T1000 (cell line): ENCODE measurements at regions not wholly inside any gene's neighbourhood (a gene's known extent, or its start where the extent isn't known, plus 50 kb on each side); places are given as distances from the start of the nearest gene placed in this dataset.

Experiments used
- DNase-seq: peaks from one replicate; lab custom pipeline; 2025; ENCODE audit warnings: mixed read lengths; lab: John Stamatoyannopoulos, UW

DNA sequence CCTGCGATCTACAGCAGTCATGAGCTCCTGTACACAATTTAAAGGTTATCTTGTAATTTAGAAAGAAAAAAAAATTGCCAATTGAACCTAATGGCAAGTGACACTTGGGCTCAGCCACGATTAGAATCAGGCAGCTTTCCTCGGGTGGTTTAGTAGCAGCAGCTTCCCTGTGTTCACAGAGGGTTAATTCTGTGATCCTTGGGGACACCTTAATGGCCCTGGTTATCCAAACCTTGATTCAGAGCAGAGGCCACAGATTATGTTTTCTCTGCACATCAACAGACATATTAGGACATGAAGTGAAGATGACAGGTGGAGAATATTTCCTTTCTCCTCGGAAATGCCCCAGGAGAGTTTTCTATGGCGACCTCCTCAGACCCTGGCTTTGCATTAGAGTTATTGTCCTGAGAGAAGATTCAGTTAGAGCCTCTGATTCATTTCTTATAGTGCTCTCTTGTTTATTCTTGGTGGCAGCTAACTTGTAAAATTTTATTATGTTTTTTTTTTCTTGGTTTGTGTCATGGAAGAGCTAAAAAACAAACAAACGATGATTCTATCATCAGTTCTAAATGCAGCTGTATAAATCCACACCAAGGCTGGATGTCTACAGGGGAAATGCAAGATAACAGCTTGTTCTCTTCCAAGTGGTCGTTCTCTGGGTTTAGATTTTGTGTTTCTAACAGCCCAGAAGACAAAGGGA, 351.2 kb upstream of the DYNLRB2 start:
- no peak for DNase-seq

DNA sequence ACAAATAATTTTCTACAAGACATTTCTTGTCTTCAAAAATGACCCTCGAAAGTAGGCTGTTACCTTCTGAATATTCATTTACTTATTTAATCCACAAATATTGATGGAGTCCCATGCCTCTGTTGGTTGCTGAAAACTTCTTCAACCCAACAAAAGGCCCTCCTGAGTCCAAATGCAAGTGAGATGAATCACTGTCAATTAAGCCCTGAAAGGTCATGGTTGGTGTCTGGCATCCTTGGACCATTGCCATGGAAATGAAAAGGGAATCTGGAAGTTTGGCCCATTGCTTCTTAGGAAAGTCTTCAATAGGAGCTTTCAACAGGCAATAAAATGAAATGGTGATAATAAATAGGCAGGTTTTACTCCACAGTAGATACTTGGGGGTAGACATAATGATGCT, 364.7 kb upstream of the DYNLRB2 start:
- no peak for DNase-seq

DNA sequence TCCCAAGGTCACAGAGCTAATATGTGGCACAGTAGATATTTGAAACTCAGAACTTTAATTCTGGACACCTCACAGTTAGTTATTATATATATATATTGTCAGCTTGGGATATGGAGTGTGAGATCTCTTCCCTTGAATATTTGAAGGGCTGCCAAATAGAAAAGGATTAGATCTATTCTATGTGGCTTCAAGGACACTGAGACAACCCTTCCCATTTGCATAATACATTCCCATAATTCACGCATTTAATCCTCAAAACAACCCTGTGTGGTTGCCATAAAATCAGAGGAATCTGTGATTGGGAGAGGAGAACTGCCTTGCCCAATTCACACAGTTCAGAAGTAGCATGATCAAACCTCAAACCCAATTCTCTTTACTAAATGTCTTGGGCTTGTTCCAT, 365.8 kb upstream of the DYNLRB2 start:
- DNase-seq = no peak

DNA sequence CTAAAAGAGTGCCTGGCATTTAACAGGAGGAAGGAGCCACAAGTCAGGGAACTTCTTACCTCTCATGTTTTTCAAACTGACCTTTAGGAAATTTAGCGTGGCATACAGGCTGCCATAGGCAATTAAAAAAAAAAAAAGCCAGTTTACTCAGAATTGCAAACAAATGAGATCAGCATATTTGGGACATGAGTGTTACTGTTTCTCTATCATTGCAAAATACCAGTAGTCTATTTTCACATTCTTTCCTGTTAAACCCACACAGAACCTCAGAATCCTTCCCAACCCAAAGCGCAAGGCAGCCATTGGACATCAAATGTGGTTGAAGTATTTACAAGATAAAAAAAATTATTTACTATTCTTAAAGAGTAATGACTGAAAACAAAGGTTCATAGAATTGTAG, 366.4 kb upstream of the DYNLRB2 start:
- no peak for DNase-seq

DNA sequence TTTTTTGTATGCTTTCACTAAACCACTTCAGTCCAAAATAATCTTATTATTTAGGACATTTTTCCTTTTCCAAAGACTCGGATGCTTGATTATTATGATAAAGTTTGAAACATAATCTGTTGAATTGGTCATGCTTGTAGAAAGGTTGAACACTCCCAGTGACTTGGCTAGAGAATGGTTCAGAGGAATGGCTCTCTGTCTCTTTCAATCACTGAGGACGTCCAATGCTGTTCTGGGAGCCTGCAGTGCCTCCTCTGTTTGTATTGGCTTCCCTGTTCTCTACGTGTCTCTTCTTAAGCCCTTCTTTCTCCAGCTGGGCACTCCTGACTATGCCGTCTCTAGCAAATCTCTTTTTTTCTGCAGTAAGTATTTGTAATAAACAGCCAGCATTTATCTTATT, 369.0 kb upstream of the DYNLRB2 start:
- no peak for DNase-seq

DNA sequence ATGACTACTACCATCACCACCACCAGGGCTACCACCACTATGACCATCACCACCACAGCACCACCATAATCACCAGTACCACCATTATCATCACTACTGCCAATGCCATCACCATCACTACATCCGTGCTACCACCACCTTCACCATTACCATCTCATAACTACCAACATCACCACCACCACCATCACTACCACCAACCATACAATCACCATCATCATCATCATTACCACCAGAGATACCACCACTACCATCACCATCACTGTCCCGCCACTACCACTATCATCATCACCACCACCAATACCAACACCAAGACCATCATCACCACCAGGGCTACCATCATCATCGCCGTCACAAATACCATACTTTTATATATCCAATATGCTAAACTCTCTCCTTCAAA, 369.6 kb upstream of the DYNLRB2 start:
- DNase-seq = no peak

DNA sequence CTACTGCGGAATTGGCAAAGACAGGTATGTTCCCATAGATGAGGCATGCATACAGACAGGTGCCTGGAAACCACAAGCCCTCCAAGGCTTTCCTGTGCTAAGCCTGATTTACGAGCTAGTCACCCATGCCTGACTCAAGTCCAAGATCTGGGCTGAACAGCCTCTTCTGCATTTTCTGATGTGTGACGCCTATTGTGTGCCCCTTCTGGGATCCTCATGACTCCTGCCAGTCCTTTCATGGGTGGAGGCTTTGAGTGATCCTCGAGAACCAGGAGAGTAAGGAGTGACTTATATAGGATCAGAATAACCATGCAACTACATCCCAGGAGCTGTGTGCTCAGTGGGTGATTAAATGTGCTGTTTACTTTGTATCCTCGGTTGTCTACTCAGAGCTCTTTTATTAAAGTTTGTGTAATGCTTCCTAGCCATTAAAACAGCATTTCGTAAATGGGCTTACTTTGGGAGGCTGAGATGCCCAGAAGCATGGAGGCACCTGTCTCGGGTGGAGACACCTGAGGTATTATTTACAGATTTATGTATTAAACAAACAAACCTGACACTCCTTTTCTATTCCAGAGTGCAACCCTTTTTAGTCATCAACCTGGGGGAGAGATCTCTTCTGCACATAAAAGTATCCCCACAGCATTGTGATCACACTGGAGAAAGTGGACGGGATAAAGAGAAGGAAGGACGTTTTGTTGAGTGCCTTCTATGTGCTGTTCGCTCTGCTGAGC, 373.0 kb upstream of the DYNLRB2 start:
- no peak for DNase-seq

DNA sequence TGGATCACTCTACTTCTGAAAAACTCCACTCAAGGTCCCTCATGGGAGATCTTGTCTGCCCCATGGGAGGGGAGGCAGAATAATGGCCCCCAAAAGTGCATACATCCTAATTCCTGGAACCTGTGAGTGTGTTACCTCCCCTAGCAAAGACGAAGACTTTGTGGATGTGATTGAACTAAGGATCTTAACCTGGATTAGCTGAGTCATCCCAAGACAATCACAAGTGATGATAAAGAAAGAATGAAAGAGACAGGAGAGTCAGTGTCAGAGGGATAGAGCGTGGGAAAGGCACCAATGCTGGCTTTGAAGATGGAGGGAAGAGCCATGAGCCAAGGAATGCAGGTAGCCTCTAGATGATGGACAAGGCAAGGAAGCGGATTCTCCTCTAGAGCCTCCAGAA, 374.7 kb upstream of the DYNLRB2 start:
- no peak for DNase-seq

DNA sequence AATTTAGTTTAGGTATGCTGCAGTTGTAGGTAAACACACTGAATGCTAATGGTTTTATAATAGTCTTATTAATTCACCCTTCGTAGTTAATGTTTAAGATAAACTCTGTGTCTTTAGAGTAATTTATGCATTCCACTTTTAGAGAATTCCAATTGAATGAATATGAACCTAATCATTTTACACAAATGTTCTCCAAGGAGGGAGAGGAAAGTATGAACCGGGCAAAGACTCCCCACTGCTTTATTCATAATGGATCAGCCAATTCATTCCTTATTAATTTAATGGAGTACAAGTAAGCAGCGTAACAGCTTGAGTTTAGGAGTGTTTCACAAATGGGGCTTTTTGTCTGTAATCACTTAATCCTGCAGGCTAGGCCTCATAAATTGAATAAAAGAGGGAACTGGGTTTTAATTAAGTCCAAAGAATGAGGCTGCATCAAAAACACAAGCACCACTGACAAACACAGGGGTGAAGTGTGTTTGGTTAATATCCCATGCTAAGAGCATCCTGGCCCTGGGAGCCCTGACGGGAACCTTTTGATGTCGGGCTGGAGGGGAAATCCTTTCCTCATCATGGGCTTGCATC, 375.7 kb upstream of the DYNLRB2 start:
- no peak for DNase-seq

DNA sequence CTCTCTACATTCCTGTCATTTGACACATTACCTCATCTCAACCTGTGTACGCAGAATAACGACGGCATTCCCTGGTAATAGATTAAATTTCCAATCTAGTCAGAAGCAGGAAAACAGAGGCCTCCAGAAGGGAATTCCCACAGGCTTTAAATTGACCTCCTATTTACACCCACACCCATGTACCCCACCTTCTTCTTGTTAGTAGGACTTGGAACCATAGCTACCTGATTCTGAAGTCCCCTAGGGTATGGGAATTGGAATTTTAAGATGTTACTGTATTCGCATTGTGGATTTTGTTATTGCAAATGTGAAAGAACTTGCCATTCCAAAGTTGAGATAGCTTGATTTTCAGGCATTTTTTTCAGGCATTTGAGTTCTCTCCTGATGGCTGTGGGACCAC, 377.5 kb upstream of the DYNLRB2 start:
- DNase-seq = no peak

DNA sequence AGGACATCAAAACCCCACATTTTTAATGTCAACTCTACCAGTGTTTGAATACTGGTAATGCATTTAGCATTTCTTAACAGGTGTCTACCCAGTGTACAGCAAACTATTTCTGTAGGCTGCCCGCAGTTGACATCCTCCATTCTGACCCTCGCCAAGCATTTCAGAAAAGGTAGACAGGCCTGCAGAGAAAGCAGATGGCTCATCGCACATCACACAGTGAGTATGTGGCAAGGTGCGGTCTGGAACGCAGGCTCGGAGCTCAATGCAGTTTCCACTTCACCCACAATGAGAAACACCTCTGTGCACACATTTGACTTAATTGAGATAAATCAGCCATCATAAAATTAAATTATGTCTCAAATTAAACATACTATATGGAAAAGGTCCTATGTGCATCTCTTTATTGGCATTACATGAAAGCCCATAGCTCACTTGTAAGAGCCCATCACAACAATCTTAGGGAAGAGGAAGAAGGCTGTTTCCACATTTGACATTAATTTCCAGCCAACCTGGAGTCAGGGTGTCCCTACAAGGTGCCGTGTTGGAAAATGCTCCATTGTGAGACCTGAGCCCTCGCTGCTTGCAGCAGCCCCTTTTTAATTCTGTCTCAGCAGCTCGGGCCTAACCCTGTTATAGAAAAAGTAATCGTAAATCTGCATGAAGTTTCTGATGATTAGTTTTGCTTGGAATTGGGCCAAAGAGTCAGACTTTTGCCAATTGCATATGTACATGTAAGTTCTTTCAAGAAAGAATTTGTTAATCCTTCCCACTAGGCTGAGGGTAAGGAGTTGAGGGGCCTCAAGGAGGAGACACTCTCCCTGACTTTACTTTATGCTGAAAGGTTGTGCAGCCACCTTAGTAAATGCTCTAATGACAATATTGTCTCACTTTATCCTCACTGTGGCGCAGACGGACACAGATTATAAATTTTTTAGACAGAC, 378.7 kb upstream of the DYNLRB2 start:
- no peak for DNase-seq

DNA sequence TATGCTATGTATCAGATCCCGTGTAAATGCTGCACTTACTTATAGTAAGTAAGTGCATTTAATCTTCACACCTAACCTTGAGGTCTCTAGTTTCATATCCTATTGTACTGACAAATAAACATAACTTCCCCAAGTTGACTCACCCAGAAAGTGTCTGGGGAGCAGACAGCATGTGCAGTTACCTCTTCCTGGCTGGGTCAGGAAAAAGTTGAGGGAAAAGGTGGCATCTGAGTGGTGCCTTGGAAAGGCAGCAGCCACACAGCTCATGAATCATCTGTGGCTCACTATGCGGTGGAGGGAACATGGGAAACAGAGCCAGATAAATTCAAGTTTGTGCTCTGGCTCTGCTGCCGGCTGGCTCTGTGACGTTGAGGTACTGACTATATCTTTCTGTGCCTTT, 382.0 kb upstream of the DYNLRB2 start:
- DNase-seq = peak; percentile 25

DNA sequence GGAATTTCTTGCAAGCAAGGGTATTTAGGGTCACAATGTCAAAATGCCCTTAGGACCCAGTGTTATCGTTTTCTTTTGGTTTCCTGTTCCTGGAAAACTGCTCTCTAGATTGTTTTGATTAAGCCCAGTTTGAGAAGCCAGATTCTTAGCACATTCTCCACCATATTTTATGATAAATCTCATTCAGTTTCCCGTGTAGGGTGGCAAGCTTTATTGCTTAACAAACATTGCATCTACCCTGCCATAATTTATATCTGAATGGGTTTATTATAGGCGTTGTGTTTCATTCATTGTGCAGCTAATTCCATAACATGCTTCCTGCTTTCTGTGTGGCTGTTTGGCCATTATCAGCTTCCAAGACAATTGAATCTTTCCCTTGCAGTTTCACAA, 389.1 kb upstream of the DYNLRB2 start:
- DNase-seq = no peak

DNA sequence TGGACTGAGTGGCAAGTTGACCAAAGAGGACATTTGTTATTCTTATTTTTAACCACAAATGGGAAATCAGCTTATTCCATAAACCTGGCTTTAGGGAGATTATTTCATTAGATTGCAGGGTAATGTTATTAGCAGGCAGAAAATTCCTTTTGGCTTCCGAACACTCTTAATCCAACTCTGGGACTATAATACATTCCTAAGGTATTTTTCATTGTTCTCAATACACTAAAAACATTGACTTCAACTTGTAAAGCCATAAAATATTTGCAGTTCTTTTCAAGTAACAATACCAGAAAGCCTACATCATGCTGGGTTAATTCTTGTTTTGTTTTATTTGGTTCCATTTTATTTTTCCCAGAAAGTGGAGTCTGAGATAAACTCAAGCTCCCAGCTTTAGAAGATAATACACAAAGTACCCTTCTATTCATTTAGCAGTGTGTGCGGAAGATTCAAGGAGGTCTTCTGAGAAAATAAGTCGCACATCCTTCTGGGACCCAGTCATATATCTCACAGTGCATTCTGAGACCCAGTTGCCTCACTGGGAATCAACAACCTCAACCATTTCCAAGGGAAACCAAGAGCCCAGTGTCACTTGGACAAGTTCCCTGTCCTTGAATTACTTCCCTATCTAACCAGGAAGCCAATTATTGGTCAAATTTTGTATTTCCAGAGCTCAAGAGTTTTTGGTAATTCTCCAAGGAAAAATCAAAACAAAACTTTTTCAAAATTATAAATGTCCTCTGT, 389.6 kb upstream of the DYNLRB2 start:
- no peak for DNase-seq

DNA sequence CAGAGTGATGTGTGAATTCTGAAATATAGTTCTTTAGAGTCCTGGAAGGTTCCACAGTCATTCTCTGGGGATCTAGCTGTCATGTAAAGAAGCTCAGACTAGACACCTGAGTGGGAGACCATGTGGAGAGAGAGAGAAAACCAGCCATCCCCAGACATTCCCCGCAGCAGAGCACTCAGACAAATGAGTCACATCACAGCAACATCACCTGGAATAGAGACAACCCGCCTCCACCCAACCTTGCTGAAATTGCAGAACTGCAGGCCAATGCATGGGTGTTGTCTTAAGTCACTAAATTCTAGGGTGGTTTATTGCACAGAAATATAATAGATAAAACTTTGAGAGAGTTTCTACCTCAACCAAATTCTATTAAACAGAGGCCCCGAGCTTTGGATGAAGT, 392.0 kb upstream of the DYNLRB2 start:
- no peak for DNase-seq

DNA sequence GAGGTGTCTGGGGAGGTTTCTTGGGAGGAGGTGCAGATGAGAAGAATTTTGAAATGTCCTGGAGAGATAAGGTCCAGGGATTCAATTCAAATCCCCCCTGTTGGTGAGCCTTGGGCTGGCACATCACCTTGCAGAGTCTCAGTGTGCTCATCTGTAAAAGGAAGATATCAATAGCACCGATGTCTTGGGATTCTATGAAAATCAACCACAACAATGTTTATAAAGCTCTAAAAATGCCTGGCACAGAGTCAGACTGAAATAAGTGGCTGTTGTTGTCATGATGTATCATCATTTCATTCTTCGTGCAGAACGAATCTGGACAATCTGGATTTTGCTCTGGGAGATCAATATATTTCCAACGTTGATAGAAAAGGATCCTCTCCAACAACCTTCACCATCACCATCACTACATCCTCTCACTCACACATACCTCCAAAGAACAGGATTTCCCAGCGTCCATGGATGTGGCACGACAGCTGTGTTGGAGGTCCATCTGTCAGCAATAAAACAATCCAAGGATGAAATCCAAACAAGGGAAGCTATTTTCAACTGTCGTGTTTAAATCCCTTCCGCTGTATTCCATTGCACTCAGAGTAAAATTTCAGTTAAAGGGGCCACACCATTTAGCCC, 393.7 kb upstream of the DYNLRB2 start:
- DNase-seq = no peak

DNA sequence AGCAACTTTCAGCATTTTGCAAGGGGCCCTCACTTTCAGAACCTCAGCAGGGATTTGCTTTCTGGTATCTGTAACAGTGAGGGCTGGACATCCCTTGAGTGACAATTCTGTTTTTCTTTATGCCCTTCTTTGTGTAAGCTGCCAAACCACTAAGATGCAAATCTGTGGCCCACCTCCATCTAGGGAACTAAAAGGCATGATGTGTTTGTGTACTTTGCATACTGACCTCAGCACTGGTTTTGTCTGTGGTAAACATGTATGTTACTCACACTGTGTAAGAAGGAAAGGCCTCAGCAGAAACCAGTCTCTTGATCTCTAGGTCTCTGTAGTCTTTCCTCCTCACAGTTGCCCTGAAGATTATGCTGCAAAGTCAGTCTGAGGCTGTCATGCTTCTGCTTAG, 396.6 kb upstream of the DYNLRB2 start:
- no peak for DNase-seq

DNA sequence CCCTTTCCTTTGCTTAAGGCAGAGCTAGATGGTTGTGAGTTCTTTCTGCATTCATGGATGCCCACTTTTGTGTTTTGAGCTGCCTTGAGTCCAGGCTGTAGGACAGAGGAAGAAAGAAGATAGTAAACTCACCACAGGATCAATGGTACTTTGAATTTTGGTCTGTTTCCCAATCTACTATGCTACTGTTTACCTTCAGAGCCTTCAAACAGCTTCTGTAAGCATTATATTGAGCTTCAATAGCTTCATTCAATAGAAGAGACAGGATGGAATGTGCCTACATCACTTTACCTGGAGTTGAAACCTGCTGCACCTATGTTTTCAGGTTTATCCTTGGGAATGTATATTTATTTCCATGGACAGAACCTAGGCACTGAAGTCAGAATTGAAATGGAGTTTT, 397.9 kb upstream of the DYNLRB2 start:
- DNase-seq = no peak

DNA sequence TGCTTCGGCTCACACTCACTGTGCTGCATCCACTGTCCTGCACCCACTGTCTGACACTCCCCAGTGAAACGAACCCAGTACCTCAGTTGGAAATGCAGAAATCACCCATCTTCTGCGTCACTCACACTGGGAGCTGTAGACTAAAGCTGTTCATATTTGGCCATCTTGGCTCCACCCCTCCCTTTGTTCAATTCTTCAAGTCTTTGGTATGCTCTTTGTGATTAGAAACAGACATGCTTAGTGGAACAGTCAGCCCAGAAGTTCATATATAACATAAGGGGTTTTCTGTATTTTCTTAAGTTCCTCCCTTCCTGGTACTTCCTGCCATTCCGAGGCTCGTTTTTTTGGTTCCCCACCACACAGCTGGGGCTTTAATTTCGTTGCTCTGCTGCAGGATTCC, 398.5 kb upstream of the DYNLRB2 start:
- DNase-seq = no peak

DNA sequence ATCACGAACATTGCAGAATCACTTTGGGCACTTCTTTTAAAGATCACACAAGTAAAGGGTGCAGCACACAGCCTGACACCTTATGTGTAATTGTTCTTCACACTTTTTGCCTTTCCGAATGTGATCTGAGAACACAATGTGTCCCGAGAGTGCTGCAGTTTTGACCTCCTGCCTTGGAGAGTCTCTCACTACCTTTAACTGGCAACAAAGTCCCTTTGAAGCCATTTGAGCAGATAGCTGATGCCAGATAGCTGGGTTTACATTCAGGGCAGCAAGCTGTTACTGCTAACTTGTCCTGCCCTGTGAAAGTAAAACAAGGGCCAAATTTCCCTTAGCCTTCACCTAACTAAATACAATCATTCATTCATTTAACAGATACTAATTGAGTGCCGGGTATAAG, 411.0 kb upstream of the DYNLRB2 start:
- no peak for DNase-seq

DNA sequence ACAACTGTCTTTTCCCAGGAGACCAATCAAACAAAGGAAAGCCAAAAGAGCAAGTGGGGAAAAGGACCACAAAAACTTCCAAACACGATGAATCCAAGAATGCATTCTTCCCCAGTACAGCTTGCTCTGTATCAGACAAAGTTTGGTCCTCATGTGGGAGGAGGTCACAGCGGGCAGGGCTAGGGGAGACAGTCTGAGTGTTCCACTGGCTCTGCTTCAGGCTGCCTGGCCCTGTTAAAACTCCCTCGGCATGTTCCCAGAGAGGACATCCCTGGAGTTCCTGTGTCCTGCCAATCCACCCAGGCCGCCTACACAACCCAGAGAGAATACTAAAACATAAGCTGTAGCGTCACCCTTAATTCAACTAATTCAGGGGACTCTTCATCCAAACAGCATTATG, 415.1 kb upstream of the DYNLRB2 start:
- DNase-seq = no peak
